Endothelial cell of umbilical vein (primary cell): ENCODE measurements at regions not wholly inside any gene's neighbourhood (a gene's known extent, or its start where the extent isn't known, plus 50 kb on each side); places are given as distances from the start of the nearest gene placed in this dataset.
A peak's percentile ranks its signal among the peaks of the same experiment; 100 is the strongest.

ENCODE experiments used
- BruUV-seq: library from RNA; stranded (reverse); fragments of 400-500 nt; replicated peaks from 2 replicates; lab custom pipeline; 2021; lab: Mats Ljungman, UMichigan
- CTCF ChIA-PET: fragments of 300-600, 350-600 bp; sonication (Branson Sonifier 250); formaldehyde crosslinking; loops from one replicate; lab custom pipeline; 2021; ENCODE audit warnings: antibody characterized with exemption, inconsistent platforms; lab: Charles Lee
- POLR2A ChIA-PET: fragments of 300-600, 350-600 bp; sonication (Branson Sonifier 250); formaldehyde crosslinking; loops from one replicate; lab custom pipeline; 2021; ENCODE audit warnings: antibody characterized with exemption, inconsistent platforms; lab: Charles Lee
- DNase-seq: peaks from one replicate; pipeline ENCODE4 v3.0.0-alpha.2; 2011; ENCODE audit warnings: low read depth, low spot score
- FAIRE-seq: peaks from 2 replicates; lab custom pipeline; 2011; peaks lifted over from hg19 to GRCh38; lab: Jason Lieb, UNC
- H2AFZ ChIP-seq: 2 replicates; pipeline ENCODE4 v1.6.0; 2012; ENCODE audit warnings: low read depth, low read length, control low read depth, inconsistent platforms
- H3K27ac ChIP-seq: 2 replicates; pipeline ENCODE4 v1.5.1; 2011; ENCODE audit warnings: low read depth, mild to moderate bottlenecking, control low read depth, low read length, moderate library complexity; ENCODE audit not compliant: insufficient read depth
- H3K27me3 ChIP-seq, 2 experiments: 2 replicates each; pipeline versions ENCODE4 v1.6.0 to v1.6.1; 2011; ENCODE audit warnings: low read length in 2 of 2, mixed read lengths in 1 of 2; ENCODE audit not compliant: control insufficient read depth in 2 of 2, insufficient read depth in 2 of 2
- H3K36me3 ChIP-seq, 2 experiments: 2 replicates in 1 of 2; 3 replicates in 1 of 2; pipeline ENCODE4 v1.5.1; 2011; ENCODE audit warnings: low read length in 2 of 2, mild to moderate bottlenecking in 1 of 2, moderate library complexity in 1 of 2; ENCODE audit not compliant: control insufficient read depth in 2 of 2, insufficient read depth in 2 of 2; ENCODE audit errors: extremely low read depth in 1 of 2
- H3K4me1 ChIP-seq: 3 replicates; pipeline ENCODE4 v1.5.1; 2011; ENCODE audit warnings: mild to moderate bottlenecking, low read length; ENCODE audit not compliant: control insufficient read depth, insufficient read depth; ENCODE audit errors: extremely low read depth
- H3K4me2 ChIP-seq: 2 replicates; pipeline ENCODE4 v1.6.1; 2011; ENCODE audit warnings: low read length, control low read depth, mixed read lengths; ENCODE audit not compliant: insufficient read depth
- H3K4me3 ChIP-seq, 3 experiments: fragments of 200-600 bp in 1 of 3; sonication (generic), shearing (Covaris generic) in 1 of 3; replicated peaks in 1 of 3; 2 replicates each; pipeline ENCODE4 v1.5.1; 2011 to 2016; ENCODE audit warnings: control low read depth in 3 of 3, low read length in 3 of 3, mild to moderate bottlenecking in 2 of 3, inconsistent platforms in 1 of 3, low read depth in 1 of 3, moderate library complexity in 1 of 3; ENCODE audit not compliant: insufficient read depth in 1 of 3
- H3K79me2 ChIP-seq: 2 replicates; pipeline ENCODE4 v1.6.0; 2012; ENCODE audit warnings: low read length, inconsistent platforms; ENCODE audit not compliant: control insufficient read depth, insufficient read depth
- H3K9ac ChIP-seq: replicated peaks from 2 replicates; pipeline ENCODE3; 2011; ENCODE audit warnings: low read length, control low read depth; ENCODE audit not compliant: insufficient read depth; ENCODE audit errors: extremely low read depth
- H3K9me1 ChIP-seq: replicated peaks from 3 replicates; pipeline ENCODE4 v1.6.0; 2011; ENCODE audit warnings: mild to moderate bottlenecking, low read length; ENCODE audit not compliant: control insufficient read depth, insufficient read depth; ENCODE audit errors: extremely low read depth
- H3K9me3 ChIP-seq: replicated peaks from 2 replicates; pipeline ENCODE4 v1.5.1; 2012; ENCODE audit warnings: low read length, inconsistent platforms; ENCODE audit not compliant: control insufficient read depth, insufficient read depth
- H4K20me1 ChIP-seq: replicated peaks from 2 replicates; pipeline ENCODE3; 2011; ENCODE audit warnings: mild to moderate bottlenecking, low read length; ENCODE audit not compliant: control insufficient read depth, insufficient read depth; ENCODE audit errors: extremely low read depth
- CTCF ChIP-seq, 2 donors: IDR thresholded peaks; 1 replicate in 1 of 2; 2 replicates in 1 of 2; pipeline ENCODE4 v1.5.1; 2011; ENCODE audit warnings: low read length in 2 of 2, mild to moderate bottlenecking in 2 of 2, moderate library complexity in 2 of 2, control low read depth in 1 of 2, inconsistent platforms in 1 of 2, low read depth in 1 of 2; ENCODE audit not compliant: insufficient read depth in 1 of 2; ENCODE audit errors: extremely low read depth in 1 of 2
- EZH2 ChIP-seq: IDR thresholded peaks from 2 replicates; pipeline ENCODE4 v1.6.1; 2012; ENCODE audit warnings: borderline replicate concordance, low read depth, mild to moderate bottlenecking, moderate library complexity, low read length, inconsistent platforms; ENCODE audit not compliant: severe bottlenecking
- FOS ChIP-seq: IDR thresholded peaks from 2 replicates; pipeline ENCODE4 v1.6.1; 2011; ENCODE audit warnings: mild to moderate bottlenecking, low read length, moderate library complexity, borderline replicate concordance; ENCODE audit not compliant: insufficient read depth
- GATA2 ChIP-seq: IDR thresholded peaks from 2 replicates; pipeline ENCODE4 v1.7.0; 2011; ENCODE audit warnings: low read depth, mild to moderate bottlenecking, moderate library complexity, mixed read lengths, low read length; ENCODE audit not compliant: insufficient read length, insufficient read depth
- JUN ChIP-seq: IDR thresholded peaks from 2 replicates; pipeline ENCODE4 v1.6.1; 2011; ENCODE audit warnings: borderline replicate concordance, low read depth; ENCODE audit not compliant: insufficient read length, insufficient read depth
- MYC ChIP-seq: IDR thresholded peaks from one replicate; pipeline ENCODE4 v1.6.1; 2011; ENCODE audit warnings: mild to moderate bottlenecking, low read depth, low read length
- POLR2A ChIP-seq: IDR thresholded peaks from 2 replicates; pipeline ENCODE4 v1.6.1; 2012; ENCODE audit warnings: low read depth, mild to moderate bottlenecking, control low read depth, low read length
- POLR2AphosphoS5 ChIP-seq: IDR thresholded peaks from 2 replicates; pipeline ENCODE4 v1.6.1; 2012; ENCODE audit warnings: low read depth, mild to moderate bottlenecking, control low read depth, low read length, moderate library complexity; ENCODE audit not compliant: insufficient read depth
- dilution Hi-C: fragments of 300-500 bp; cut with MboI; formaldehyde crosslinking; loops from one replicate; pipeline ENCODE4 v1.15.0; 2019; ENCODE audit warnings: low sequenced_read_pairs; ENCODE audit not compliant: extremely low pct_ligation_motif_present
- intact Hi-C: fragments of 100-400 bp; cut with micrococcal nuclease; formaldehyde crosslinking; loops from one replicate; pipeline ENCODE4 v1.10.0; 2022

GRCh38 chr2:39514825-39515224, 77.7 kb upstream of the MAP4K3 start:
- no peaks in the 10 kb centered on the region for H3K36me3 ChIP-seq
- TF ChIP-seq FOS (no peak), POLR2A (no peak), POLR2AphosphoS5 (no peak), GATA2 (no peak), MYC (no peak), EZH2 (no peak), CTCF (IDR thresholded peaks at IDR 0.05; ENCODE audit: extremely low read depth in 1 of 2, insufficient read depth in 1 of 2, low read depth in 1 of 2, low read length in 2 of 2) (no peak), JUN (no peak)
- ChIA-PET POLR2A (no interaction called here), CTCF (interaction anchor here (0.8 to 8.0 kb wide), 7 partner anchors 16 to 215 kb away, joined by 3 to 73 read pairs (median 20); no protein-coding TSS in a partner anchor)
- BruUV-seq = no TSS peak
- no peak for DNase-seq
- H3K4me1 ChIP-seq = peaks cover 54% of the 10 kb centered on the region
- no peaks in the 10 kb centered on the region for H3K79me2 ChIP-seq
- H3K4me2 ChIP-seq = no peak overlapping the region
- FAIRE-seq = no peak
- no peak overlapping the region for H3K4me3 ChIP-seq
- H3K9ac ChIP-seq = no peak overlapping the region
- H3K27ac ChIP-seq = peak overlapping the region; percentile 91
- no peaks in the 10 kb centered on the region for H3K9me1 ChIP-seq
- dilution Hi-C loops = no loop called here
- H2AFZ ChIP-seq = no peak overlapping the region
- intact Hi-C loops = no loop called here
- H3K27me3 ChIP-seq = no peaks in the 10 kb centered on the region
- no peaks in the 10 kb centered on the region for H4K20me1 ChIP-seq
- no peaks in the 10 kb centered on the region for H3K9me3 ChIP-seq
